Activated CD4-positive, alpha-beta memory T cell treated with anti-CD3 and anti-CD28 coated beads for 36 hours (primary cell): ENCODE measurements at regions not wholly inside any gene's neighbourhood (a gene's known extent, or its start where the extent isn't known, plus 50 kb on each side); places are given as distances from the start of the nearest gene placed in this dataset.

Source experiments
- CTCF ChIA-PET: fragments of 350-600 bp; sonication (Branson Sonifier 250); formaldehyde crosslinking; loops from one replicate; lab custom pipeline; 2021; ENCODE audit warnings: antibody characterized with exemption, inconsistent platforms; lab: Charles Lee
- POLR2A ChIA-PET: fragments of 350-600 bp; sonication (Branson Sonifier 250); formaldehyde crosslinking; loops from one replicate; lab custom pipeline; 2021; ENCODE audit warnings: antibody characterized with exemption; lab: Charles Lee
- DNase-seq: peaks from one replicate; pipeline ENCODE4 v3.0.0-alpha.2; 2020
- H3K27ac Mint-ChIP-seq: one replicate; pipeline ENCODE4 v1.8.0; 2021; ENCODE audit warnings: mixed read lengths
- H3K27me3 Mint-ChIP-seq: one replicate; pipeline ENCODE4 v1.8.0; 2021; ENCODE audit warnings: mixed read lengths
- H3K36me3 Mint-ChIP-seq: one replicate; pipeline ENCODE4 v1.8.0; 2021; ENCODE audit warnings: mixed read lengths
- H3K4me1 Mint-ChIP-seq: one replicate; pipeline ENCODE4 v1.8.0; 2021; ENCODE audit warnings: low read depth, mixed read lengths
- H3K4me3 Mint-ChIP-seq: one replicate; pipeline ENCODE4 v1.8.0; 2021; ENCODE audit warnings: mild to moderate bottlenecking, mixed read lengths
- H3K9me3 Mint-ChIP-seq: one replicate; pipeline ENCODE4 v1.8.0; 2021; ENCODE audit warnings: mixed read lengths
- intact Hi-C: fragments of 100-400 bp; cut with micrococcal nuclease; formaldehyde crosslinking; loops from one replicate; pipeline ENCODE4 v1.15.1; 2023

DNA sequence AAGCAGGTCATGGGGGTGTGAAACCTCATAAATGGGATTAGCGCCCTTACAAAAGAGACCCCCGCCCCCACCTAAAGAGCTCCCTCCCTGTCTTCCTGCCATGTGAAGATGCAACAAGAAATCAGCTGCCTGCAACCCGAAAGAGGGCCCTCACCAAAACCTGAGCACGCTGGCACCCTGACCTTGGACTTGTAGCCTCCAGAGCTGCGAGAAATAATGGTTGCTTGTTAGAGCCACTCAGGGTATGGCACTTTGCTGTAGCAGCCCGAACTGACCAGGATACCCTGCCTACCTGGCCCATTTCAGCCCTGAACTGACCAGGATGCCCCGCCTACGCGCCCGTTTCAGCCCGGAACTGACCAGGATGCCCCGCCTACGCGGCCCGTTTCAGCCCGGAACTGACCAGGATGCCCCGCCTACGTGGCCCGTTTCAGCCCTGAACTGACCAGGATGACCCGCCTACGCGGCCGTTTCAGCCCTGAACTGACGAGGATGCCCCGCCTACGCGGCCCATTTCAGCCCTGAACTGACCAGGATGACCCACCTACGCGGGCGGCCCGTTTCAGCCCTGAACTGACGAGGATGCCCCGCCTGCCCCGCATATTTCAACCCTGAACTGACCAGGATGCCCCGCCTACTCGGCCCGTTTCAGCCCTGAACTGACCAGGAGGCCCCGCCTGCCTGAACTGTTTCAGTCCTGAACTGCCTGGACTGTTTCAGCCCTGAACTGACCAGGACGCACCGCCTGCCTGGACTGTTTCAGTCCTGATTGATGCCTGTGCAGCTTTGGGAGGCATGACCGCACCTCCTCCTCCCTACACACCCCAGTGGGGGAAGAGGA, 120.0 kb downstream of the UQCRFS1 start:
- POLR2A ChIA-PET = no interaction called here
- Mint-ChIP-seq H3K36me3 (no peaks in the 10 kb centered on the region), H3K4me1 (no peaks in the 10 kb centered on the region), H3K9me3 (no peaks in the 10 kb centered on the region), H3K27ac (no peak overlapping the region), H3K27me3 (no peaks in the 10 kb centered on the region), H3K4me3 (no peak overlapping the region)
- intact Hi-C loops = no loop called here
- CTCF ChIA-PET = no interaction called here
- no peak for DNase-seq

DNA sequence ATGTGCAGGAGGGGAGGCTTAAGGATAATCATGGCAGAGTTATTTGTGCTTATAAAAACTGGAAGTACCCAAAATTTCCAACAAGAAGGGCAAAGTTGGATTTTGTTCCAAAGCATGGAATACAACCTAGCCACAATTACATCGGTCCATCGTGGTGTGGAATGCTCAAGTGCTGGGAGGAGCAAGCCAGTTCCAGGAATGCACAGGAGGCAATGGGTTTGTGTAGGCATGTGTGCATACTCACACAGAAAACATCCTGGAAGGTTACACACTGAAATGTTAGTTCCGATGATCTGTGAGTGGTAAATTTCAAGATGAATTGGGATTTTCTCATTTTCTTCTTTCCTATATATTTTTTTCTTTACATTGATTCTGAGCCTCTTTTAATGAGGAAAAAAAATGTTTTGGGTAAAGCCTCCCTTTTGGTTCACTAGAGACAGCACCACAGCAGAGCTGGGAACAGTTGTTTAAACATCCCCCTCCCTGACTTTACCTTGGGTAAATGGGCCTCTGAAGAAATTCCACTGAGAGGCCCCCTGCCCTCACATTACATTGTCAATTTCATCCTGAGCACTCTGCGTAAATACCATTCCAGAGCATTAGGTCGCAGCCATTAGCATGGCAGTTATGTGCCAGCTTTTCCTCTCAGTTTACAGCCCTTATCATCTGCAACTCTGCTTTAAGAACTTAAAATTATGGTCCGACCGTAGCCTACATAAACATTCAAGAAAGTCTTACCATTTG, 122.0 kb downstream of the UQCRFS1 start:
- Mint-ChIP-seq H3K27me3 (no peaks in the 10 kb centered on the region), H3K9me3 (no peaks in the 10 kb centered on the region), H3K4me1 (no peaks in the 10 kb centered on the region), H3K4me3 (no peak overlapping the region), H3K36me3 (no peaks in the 10 kb centered on the region), H3K27ac (no peak overlapping the region)
- intact Hi-C loops = no loop called here
- ChIA-PET POLR2A (no interaction called here), CTCF (no interaction called here)
- no peak for DNase-seq

DNA sequence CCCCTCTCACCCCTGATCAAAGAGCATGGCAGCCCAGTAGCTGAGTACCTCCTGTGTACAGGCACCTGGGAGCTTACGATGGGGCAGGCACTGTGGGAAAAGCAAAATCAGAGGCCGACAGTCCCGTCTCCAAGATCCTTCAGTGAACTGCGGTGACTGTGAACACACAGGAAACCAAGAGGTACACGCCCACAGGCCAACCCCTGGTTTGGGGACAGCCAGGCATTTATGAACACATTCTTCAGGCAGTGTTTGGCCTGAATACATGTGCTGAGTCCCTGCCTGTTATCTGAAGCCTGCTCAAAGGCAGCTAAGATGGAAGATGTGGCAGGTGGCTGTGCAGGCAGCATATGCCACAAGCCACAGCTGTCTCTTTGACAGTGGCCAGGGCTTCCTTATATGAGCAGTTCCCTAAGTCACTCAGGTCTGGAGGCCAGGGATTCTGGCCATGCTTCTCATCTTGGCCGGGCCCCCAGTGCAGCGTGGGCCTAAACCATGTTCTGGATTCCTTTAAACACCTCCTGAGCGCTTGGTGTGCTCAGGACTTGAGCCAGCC, 123.6 kb downstream of the UQCRFS1 start:
- no peak for DNase-seq
- ChIA-PET CTCF (no interaction called here), POLR2A (no interaction called here)
- Mint-ChIP-seq H3K27ac (no peak overlapping the region), H3K9me3 (no peaks in the 10 kb centered on the region), H3K27me3 (no peaks in the 10 kb centered on the region), H3K36me3 (no peaks in the 10 kb centered on the region), H3K4me1 (no peaks in the 10 kb centered on the region), H3K4me3 (no peak overlapping the region)
- intact Hi-C loops = no loop called here

GRCh38 chr19:29088761-29089160, 124.2 kb downstream of the UQCRFS1 start:
- Mint-ChIP-seq H3K4me3 (no peak overlapping the region), H3K36me3 (no peaks in the 10 kb centered on the region), H3K4me1 (no peaks in the 10 kb centered on the region), H3K27me3 (peaks cover 3% of the 10 kb centered on the region), H3K9me3 (no peaks in the 10 kb centered on the region), H3K27ac (no peak overlapping the region)
- no peak for DNase-seq
- ChIA-PET CTCF (no interaction called here), POLR2A (no interaction called here)
- intact Hi-C loops = no loop called here

- CTCF ChIA-PET = no interaction called here
- Mint-ChIP-seq H3K4me1 (no peaks in the 10 kb centered on the region), H3K27me3 (peaks cover 4% of the 10 kb centered on the region), H3K36me3 (no peaks in the 10 kb centered on the region), H3K9me3 (no peaks in the 10 kb centered on the region), H3K4me3 (no peak overlapping the region), H3K27ac (no peak overlapping the region)
- DNase-seq = no peak
- POLR2A ChIA-PET = no interaction called here
- intact Hi-C loops = no loop called here
These were observed 126.3 kb downstream of the UQCRFS1 start for GRCh38 chr19:29086646-29087045.

DNA sequence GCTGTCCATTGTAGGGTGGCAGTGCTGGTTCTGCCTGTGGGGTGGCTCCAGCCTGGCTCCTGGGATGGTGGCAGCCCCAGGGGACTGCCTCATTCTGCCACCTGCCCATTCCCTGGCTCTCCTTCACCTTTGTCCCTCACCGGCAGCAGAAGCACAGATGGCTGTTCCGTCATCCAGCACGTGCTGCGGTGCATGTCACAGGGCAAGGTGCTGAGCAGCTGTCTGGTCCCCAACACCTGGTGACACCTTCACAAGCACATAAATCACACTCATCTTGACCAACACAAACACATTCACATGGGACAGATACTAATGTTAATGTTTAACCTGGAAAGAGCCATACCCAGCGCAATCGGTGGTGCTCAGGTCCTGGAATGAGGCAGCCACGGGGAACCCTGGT, 126.8 kb downstream of the UQCRFS1 start:
- Mint-ChIP-seq H3K27ac (no peak overlapping the region), H3K4me1 (no peaks in the 10 kb centered on the region), H3K4me3 (no peak overlapping the region), H3K9me3 (no peaks in the 10 kb centered on the region), H3K27me3 (peaks cover 4% of the 10 kb centered on the region), H3K36me3 (no peaks in the 10 kb centered on the region)
- ChIA-PET POLR2A (no interaction called here), CTCF (no interaction called here)
- intact Hi-C loops = no loop called here
- DNase-seq = no peak

GRCh38 chr19:29085630-29086029, 127.3 kb downstream of the UQCRFS1 start:
- H3K27ac Mint-ChIP-seq = no peak overlapping the region
- intact Hi-C loops = no loop called here
- H3K36me3 Mint-ChIP-seq = no peaks in the 10 kb centered on the region
- peaks cover 4% of the 10 kb centered on the region for H3K27me3 Mint-ChIP-seq
- H3K4me1 Mint-ChIP-seq = no peaks in the 10 kb centered on the region
- ChIA-PET POLR2A (no interaction called here), CTCF (no interaction called here)
- no peaks in the 10 kb centered on the region for H3K9me3 Mint-ChIP-seq
- H3K4me3 Mint-ChIP-seq = no peak overlapping the region
- DNase-seq = no peak

DNA sequence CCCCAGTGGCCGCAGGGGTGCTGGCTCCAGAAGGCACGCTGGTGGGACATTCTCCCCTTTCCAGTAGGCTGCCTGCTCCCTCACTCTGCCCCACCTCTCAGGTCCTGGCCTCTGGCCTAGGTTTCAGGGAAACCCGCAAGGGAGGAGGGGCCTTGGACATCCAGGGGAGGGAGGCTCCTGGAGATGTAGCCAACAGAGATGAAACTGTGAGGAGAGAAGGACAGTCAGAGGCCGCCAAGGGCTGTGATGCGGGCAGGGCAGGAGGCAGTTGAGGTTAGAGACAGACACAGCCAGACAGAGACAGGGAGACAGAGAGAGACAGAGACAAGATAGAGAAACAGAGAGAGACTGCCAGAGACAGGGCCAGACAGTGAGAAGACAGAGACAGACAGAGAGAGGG, 127.7 kb downstream of the UQCRFS1 start:
- Mint-ChIP-seq H3K4me3 (no peak overlapping the region), H3K9me3 (no peaks in the 10 kb centered on the region), H3K27me3 (peaks cover 4% of the 10 kb centered on the region), H3K36me3 (no peaks in the 10 kb centered on the region), H3K4me1 (no peaks in the 10 kb centered on the region), H3K27ac (no peak overlapping the region)
- intact Hi-C loops = no loop called here
- CTCF ChIA-PET = no interaction called here
- DNase-seq = no peak
- POLR2A ChIA-PET = no interaction called here

GRCh38 chr19:29084266-29084665, 128.7 kb downstream of the UQCRFS1 start:
- no peak overlapping the region for H3K4me3 Mint-ChIP-seq
- no peaks in the 10 kb centered on the region for H3K9me3 Mint-ChIP-seq
- H3K27me3 Mint-ChIP-seq = peaks cover 4% of the 10 kb centered on the region
- H3K27ac Mint-ChIP-seq = no peak overlapping the region
- H3K36me3 Mint-ChIP-seq = no peaks in the 10 kb centered on the region
- H3K4me1 Mint-ChIP-seq = no peaks in the 10 kb centered on the region
- CTCF ChIA-PET = no interaction called here
- intact Hi-C loops = no loop called here
- DNase-seq = no peak
- POLR2A ChIA-PET = no interaction called here

GRCh38 chr19:29083863-29084262, 129.1 kb downstream of the UQCRFS1 start:
- intact Hi-C loops = no loop called here
- H3K9me3 Mint-ChIP-seq = no peaks in the 10 kb centered on the region

DNA sequence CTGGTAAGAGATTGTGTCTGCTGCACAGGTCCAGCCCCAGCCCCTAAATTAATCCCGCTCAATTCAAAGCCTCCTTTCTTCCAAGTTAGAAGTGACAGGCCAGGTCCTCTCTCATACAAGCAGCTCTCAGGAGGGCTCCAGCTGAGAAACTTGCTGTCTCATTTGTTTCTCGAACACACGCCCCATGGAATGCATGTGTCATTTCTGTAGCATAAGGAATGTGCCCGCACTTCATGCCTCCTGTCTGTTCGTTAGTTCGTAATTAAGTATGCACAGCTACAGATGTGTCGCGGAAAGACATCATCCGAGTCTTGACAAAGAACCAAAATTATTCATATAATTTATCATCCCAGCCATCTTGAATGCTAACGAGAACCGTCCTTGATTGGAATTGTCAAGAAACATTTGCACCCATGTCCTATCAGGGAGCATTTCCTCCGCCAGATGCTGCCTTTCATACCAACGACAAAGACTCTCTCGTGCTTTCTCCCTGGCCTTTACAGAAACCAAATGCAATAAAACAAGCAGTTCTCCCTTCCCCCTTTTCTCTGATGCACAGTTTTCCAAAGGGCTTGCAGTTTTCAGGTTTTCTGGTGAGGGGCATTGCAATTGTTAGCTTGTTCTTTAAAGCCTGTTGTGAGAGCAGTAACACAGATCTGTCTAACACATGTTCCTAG, 133.5 kb downstream of the UQCRFS1 start:
- no peaks in the 10 kb centered on the region for H3K4me1 Mint-ChIP-seq
- H3K4me3 Mint-ChIP-seq = no peak overlapping the region
- no peak overlapping the region for H3K27ac Mint-ChIP-seq
- H3K27me3 Mint-ChIP-seq = peaks cover 4% of the 10 kb centered on the region
- intact Hi-C loops = no loop called here
- no peak for DNase-seq
- ChIA-PET CTCF (interaction anchor here (0.6 kb wide), 1 partner anchor 11 kb away, joined by 3 read pairs; no protein-coding TSS in a partner anchor), POLR2A (no interaction called here)
- H3K36me3 Mint-ChIP-seq = no peaks in the 10 kb centered on the region
- no peaks in the 10 kb centered on the region for H3K9me3 Mint-ChIP-seq

More at GRCh38 chr19:29083863-29084262, 129.1 kb downstream of the UQCRFS1 start:
- Mint-ChIP-seq H3K27me3 (peaks cover 4% of the 10 kb centered on the region), H3K27ac (no peak overlapping the region), H3K36me3 (no peaks in the 10 kb centered on the region), H3K4me1 (no peaks in the 10 kb centered on the region), H3K4me3 (no peak overlapping the region)
- POLR2A ChIA-PET = no interaction called here
- CTCF ChIA-PET = no interaction called here
- no peak for DNase-seq

DNA sequence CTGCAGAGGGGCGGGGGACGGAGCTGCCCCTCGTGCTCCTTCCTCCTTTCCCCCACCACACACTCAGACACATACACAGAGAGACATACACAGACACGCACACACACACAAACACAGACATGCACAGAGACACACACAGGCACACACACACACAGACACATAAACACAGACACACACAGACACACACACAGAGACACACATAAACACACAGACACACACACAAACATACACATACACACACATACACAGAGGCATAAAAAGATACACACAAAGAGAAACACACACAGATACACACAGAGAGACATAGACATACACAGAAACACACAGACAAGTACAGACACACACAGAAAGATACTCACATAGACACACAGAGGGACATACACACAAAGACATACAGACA, 136.0 kb downstream of the UQCRFS1 start:
- POLR2A ChIA-PET = no interaction called here
- no peaks in the 10 kb centered on the region for H3K36me3 Mint-ChIP-seq
- H3K4me1 Mint-ChIP-seq = no peaks in the 10 kb centered on the region
- H3K4me3 Mint-ChIP-seq = no peak overlapping the region
- no peak overlapping the region for H3K27ac Mint-ChIP-seq
- DNase-seq = no peak
- no peaks in the 10 kb centered on the region for H3K9me3 Mint-ChIP-seq
- no peaks in the 10 kb centered on the region for H3K27me3 Mint-ChIP-seq
- CTCF ChIA-PET = interaction anchor here (0.6 to 1.3 kb wide), 2 partner anchors 183 to 187 kb away, joined by 3 read pairs; no protein-coding TSS in a partner anchor
- intact Hi-C loops = no loop called here
